H1 (cell line): ENCODE measurements at regions not wholly inside any gene's neighbourhood (a gene's known extent, or its start where the extent isn't known, plus 50 kb on each side); places are given as distances from the start of the nearest gene placed in this dataset.

Experiments used
- BACH1 ChIP-seq: IDR thresholded peaks from 2 replicates; pipeline ENCODE4 v1.6.1; 2012; ENCODE audit warnings: low read length, improper control_type of control experiment
- KDM5A ChIP-seq: fragments of 200-600 bp; IDR thresholded peaks from 2 replicates; pipeline ENCODE4 v1.7.1; 2012; ENCODE audit warnings: mild to moderate bottlenecking, low read length, inconsistent platforms, mixed read lengths
- RBBP5 ChIP-seq: IDR thresholded peaks from 2 replicates; pipeline ENCODE4 v1.7.1; 2012; ENCODE audit warnings: low read depth, mild to moderate bottlenecking, inconsistent platforms, low read length, moderate library complexity, borderline replicate concordance
- TF ChIP-seq, protein P1 (sequence below): fragments of 300-600 bp; sonication (generic); IDR thresholded peaks from 2 replicates; pipeline ENCODE4 v1.7.1; 2012; ENCODE audit warnings: low read length, moderate library complexity, mild to moderate bottlenecking, inconsistent platforms; ENCODE audit not compliant: insufficient replicate concordance

DNA sequence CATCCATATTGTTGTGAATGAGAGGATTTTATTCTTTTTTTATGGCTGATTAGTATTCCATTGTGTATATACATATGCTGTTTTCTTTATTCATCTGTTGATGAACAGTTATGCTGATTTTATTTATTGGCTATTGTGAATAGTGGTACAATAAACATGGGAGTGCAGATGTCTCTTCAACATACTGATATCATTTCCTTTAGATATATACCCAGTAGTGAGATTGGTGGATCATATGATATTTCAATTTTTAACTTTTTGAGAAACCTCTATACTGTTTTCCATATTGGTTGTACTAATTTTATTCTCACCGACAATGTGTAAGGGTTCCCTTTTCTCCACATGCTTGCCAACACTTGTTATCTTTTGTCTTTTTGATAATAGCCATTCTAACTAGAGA lies 144.5 kb downstream of the ADCYAP1 start (continued):
- TF ChIP-seq, protein P1, sequence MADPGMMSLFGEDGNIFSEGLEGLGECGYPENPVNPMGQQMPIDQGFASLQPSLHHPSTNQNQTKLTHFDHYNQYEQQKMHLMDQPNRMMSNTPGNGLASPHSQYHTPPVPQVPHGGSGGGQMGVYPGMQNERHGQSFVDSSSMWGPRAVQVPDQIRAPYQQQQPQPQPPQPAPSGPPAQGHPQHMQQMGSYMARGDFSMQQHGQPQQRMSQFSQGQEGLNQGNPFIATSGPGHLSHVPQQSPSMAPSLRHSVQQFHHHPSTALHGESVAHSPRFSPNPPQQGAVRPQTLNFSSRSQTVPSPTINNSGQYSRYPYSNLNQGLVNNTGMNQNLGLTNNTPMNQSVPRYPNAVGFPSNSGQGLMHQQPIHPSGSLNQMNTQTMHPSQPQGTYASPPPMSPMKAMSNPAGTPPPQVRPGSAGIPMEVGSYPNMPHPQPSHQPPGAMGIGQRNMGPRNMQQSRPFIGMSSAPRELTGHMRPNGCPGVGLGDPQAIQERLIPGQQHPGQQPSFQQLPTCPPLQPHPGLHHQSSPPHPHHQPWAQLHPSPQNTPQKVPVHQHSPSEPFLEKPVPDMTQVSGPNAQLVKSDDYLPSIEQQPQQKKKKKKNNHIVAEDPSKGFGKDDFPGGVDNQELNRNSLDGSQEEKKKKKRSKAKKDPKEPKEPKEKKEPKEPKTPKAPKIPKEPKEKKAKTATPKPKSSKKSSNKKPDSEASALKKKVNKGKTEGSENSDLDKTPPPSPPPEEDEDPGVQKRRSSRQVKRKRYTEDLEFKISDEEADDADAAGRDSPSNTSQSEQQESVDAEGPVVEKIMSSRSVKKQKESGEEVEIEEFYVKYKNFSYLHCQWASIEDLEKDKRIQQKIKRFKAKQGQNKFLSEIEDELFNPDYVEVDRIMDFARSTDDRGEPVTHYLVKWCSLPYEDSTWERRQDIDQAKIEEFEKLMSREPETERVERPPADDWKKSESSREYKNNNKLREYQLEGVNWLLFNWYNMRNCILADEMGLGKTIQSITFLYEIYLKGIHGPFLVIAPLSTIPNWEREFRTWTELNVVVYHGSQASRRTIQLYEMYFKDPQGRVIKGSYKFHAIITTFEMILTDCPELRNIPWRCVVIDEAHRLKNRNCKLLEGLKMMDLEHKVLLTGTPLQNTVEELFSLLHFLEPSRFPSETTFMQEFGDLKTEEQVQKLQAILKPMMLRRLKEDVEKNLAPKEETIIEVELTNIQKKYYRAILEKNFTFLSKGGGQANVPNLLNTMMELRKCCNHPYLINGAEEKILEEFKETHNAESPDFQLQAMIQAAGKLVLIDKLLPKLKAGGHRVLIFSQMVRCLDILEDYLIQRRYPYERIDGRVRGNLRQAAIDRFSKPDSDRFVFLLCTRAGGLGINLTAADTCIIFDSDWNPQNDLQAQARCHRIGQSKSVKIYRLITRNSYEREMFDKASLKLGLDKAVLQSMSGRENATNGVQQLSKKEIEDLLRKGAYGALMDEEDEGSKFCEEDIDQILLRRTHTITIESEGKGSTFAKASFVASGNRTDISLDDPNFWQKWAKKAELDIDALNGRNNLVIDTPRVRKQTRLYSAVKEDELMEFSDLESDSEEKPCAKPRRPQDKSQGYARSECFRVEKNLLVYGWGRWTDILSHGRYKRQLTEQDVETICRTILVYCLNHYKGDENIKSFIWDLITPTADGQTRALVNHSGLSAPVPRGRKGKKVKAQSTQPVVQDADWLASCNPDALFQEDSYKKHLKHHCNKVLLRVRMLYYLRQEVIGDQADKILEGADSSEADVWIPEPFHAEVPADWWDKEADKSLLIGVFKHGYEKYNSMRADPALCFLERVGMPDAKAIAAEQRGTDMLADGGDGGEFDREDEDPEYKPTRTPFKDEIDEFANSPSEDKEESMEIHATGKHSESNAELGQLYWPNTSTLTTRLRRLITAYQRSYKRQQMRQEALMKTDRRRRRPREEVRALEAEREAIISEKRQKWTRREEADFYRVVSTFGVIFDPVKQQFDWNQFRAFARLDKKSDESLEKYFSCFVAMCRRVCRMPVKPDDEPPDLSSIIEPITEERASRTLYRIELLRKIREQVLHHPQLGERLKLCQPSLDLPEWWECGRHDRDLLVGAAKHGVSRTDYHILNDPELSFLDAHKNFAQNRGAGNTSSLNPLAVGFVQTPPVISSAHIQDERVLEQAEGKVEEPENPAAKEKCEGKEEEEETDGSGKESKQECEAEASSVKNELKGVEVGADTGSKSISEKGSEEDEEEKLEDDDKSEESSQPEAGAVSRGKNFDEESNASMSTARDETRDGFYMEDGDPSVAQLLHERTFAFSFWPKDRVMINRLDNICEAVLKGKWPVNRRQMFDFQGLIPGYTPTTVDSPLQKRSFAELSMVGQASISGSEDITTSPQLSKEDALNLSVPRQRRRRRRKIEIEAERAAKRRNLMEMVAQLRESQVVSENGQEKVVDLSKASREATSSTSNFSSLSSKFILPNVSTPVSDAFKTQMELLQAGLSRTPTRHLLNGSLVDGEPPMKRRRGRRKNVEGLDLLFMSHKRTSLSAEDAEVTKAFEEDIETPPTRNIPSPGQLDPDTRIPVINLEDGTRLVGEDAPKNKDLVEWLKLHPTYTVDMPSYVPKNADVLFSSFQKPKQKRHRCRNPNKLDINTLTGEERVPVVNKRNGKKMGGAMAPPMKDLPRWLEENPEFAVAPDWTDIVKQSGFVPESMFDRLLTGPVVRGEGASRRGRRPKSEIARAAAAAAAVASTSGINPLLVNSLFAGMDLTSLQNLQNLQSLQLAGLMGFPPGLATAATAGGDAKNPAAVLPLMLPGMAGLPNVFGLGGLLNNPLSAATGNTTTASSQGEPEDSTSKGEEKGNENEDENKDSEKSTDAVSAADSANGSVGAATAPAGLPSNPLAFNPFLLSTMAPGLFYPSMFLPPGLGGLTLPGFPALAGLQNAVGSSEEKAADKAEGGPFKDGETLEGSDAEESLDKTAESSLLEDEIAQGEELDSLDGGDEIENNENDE = no peak
- TF ChIP-seq KDM5A = no peak
- no peak for TF ChIP-seq BACH1
- no peak for TF ChIP-seq RBBP5
